ENCODE measurements at regions not wholly inside any gene's neighbourhood (a gene's known extent, or its start where the extent isn't known, plus 50 kb on each side); places are given as distances from the start of the nearest gene placed in this dataset.

- TF ChIP-seq CTCF (IDR thresholded peaks at IDR 0.05; ENCODE audit: extremely low read depth in 1 of 2, insufficient read depth in 1 of 2, low read depth in 1 of 2, low read length in 2 of 2) (no peak), POLR2A (IDR thresholded peaks at IDR 0.05; ENCODE audit: low read depth, low read length) (no peak), EZH2 (IDR thresholded peaks at IDR 0.05; ENCODE audit: borderline replicate concordance, low read depth, low read length, severe bottlenecking) (no peak), GATA2 (IDR thresholded peaks at IDR 0.05; ENCODE audit: insufficient read depth, insufficient read length, low read depth, low read length) (no peak), POLR2AphosphoS5 (IDR thresholded peaks at IDR 0.05; ENCODE audit: insufficient read depth, low read depth, low read length) (no peak), MYC (IDR thresholded peaks at IDR 0.05; ENCODE audit: low read depth, low read length) (no peak), FOS (IDR thresholded peaks at IDR 0.05; ENCODE audit: borderline replicate concordance, insufficient read depth, low read length) (no peak)
Observed at GRCh38 chr13:54742984-54743383, 1714.4 kb downstream of the OLFM4 start.
